Activated naive CD4-positive, alpha-beta T cell treated with anti-CD3 and anti-CD28 coated beads for 36 hours (primary cell): ENCODE measurements at regions not wholly inside any gene's neighbourhood (a gene's known extent, or its start where the extent isn't known, plus 50 kb on each side); places are given as distances from the start of the nearest gene placed in this dataset.

Source experiments
- CTCF ChIA-PET: fragments of 350-600 bp; sonication (Branson Sonifier 250); formaldehyde crosslinking; loops from one replicate; lab custom pipeline; 2021; ENCODE audit warnings: antibody characterized with exemption; lab: Charles Lee
- DNase-seq: peaks from one replicate; pipeline ENCODE4 v3.0.0-alpha.2; 2020
- H3K27ac Mint-ChIP-seq: one replicate; pipeline ENCODE4 v1.8.0; 2021; ENCODE audit warnings: mild to moderate bottlenecking, mixed read lengths
- H3K27me3 Mint-ChIP-seq: one replicate; pipeline ENCODE4 v1.8.0; 2021; ENCODE audit warnings: low read depth, mixed read lengths
- H3K36me3 Mint-ChIP-seq: one replicate; pipeline ENCODE4 v1.8.0; 2021; ENCODE audit warnings: low read depth, mixed read lengths
- H3K4me1 Mint-ChIP-seq: one replicate; pipeline ENCODE4 v1.8.0; 2021; ENCODE audit warnings: low read depth, mixed read lengths
- H3K4me3 Mint-ChIP-seq: one replicate; pipeline ENCODE4 v1.8.0; 2021; ENCODE audit warnings: mild to moderate bottlenecking, moderate library complexity, mixed read lengths
- H3K9me3 Mint-ChIP-seq: one replicate; pipeline ENCODE4 v1.8.0; 2021; ENCODE audit warnings: mixed read lengths
- intact Hi-C: fragments of 100-400 bp; cut with micrococcal nuclease; formaldehyde crosslinking; loops from one replicate; pipeline ENCODE4 v1.15.1; 2023

GRCh38 chr18:22260208-22260820, 90.9 kb downstream of the GATA6 start:
- no peak for DNase-seq
- H3K27me3 Mint-ChIP-seq, result no peaks in the 10 kb centered on the region
- no peak overlapping the region for H3K27ac Mint-ChIP-seq
- peaks cover 1% of the 10 kb centered on the region for H3K36me3 Mint-ChIP-seq
- H3K9me3 Mint-ChIP-seq, result peaks cover 3% of the 10 kb centered on the region
- H3K4me1 Mint-ChIP-seq, result no peaks in the 10 kb centered on the region
- H3K4me3 Mint-ChIP-seq, result no peak overlapping the region
- CTCF ChIA-PET, result no interaction called here
- intact Hi-C loops, result no loop called here

- Mint-ChIP-seq H3K27me3 (no peaks in the 10 kb centered on the region), H3K9me3 (no peaks in the 10 kb centered on the region), H3K4me3 (no peak overlapping the region), H3K27ac (no peak overlapping the region), H3K36me3 (peaks cover 1% of the 10 kb centered on the region), H3K4me1 (no peaks in the 10 kb centered on the region)
- no peak for DNase-seq
- intact Hi-C loops, result no loop called here
- CTCF ChIA-PET, result no interaction called here
Observed at GRCh38 chr18:22257022-22257543, 87.7 kb downstream of the GATA6 start.

GRCh38 chr18:22254088-22254487, 84.7 kb downstream of the GATA6 start:
- CTCF ChIA-PET, result no interaction called here
- H3K27me3 Mint-ChIP-seq, result no peaks in the 10 kb centered on the region
- H3K4me1 Mint-ChIP-seq, result no peaks in the 10 kb centered on the region
- DNase-seq, result no peak
- H3K4me3 Mint-ChIP-seq, result no peak overlapping the region
- H3K36me3 Mint-ChIP-seq, result no peaks in the 10 kb centered on the region
- H3K27ac Mint-ChIP-seq, result no peak overlapping the region
- H3K9me3 Mint-ChIP-seq, result no peaks in the 10 kb centered on the region
- intact Hi-C loops, result no loop called here

- Mint-ChIP-seq H3K27ac (no peak overlapping the region), H3K36me3 (no peaks in the 10 kb centered on the region), H3K4me3 (no peak overlapping the region), H3K4me1 (no peaks in the 10 kb centered on the region), H3K27me3 (no peaks in the 10 kb centered on the region), H3K9me3 (no peaks in the 10 kb centered on the region)
- intact Hi-C loops, result no loop called here
- no peak for DNase-seq
- CTCF ChIA-PET, result no interaction called here
Observed at GRCh38 chr18:22253676-22254075, 84.3 kb downstream of the GATA6 start.

- Mint-ChIP-seq H3K27me3 (no peaks in the 10 kb centered on the region), H3K9me3 (no peaks in the 10 kb centered on the region), H3K27ac (no peak overlapping the region), H3K4me1 (no peaks in the 10 kb centered on the region), H3K4me3 (no peak overlapping the region), H3K36me3 (no peaks in the 10 kb centered on the region)
- DNase-seq, result no peak
- CTCF ChIA-PET, result no interaction called here
- intact Hi-C loops, result no loop called here
Observed at GRCh38 chr18:22253156-22253555, 83.8 kb downstream of the GATA6 start.
